Fibroblast of mammary gland (primary cell): ENCODE measurements at regions not wholly inside any gene's neighbourhood (a gene's known extent, or its start where the extent isn't known, plus 50 kb on each side); places are given as distances from the start of the nearest gene placed in this dataset.

ENCODE experiments used
- DNase-seq: peaks from one replicate; pipeline ENCODE4 v3.0.0-alpha.2; 2010; ENCODE audit warnings: low read depth
- H3K4me3 ChIP-seq: 2 replicates; pipeline ENCODE4 v1.5.1; 2011; ENCODE audit warnings: low read depth, mild to moderate bottlenecking, low read length, moderate library complexity; ENCODE audit not compliant: control insufficient read depth
- TF ChIP-seq, protein P1 (sequence below): conservative IDR thresholded peaks from 2 replicates; pipeline ENCODE4 v1.5.1; 2011; ENCODE audit warnings: low read depth, low read length, inconsistent platforms; ENCODE audit not compliant: control insufficient read depth, insufficient read depth

DNA sequence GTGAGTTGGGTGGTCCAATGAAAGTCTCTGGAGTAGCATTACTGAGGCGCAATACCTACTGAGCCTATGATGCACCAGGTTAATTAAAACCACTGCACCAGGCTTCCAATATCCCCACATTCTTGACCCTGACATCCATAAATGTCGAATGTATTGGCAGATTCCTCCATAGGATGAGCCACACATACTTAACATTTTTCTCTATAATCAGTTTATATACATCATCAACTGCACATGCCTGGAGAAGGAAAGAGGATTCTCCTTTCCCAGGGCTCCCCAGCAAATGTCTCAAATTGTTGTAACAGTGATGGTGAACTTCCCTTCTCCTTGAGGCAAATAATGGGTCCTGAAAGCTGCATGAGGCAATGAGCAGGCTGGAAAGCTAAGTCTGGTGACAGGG is 82.3 kb upstream of the LPP start:
- TF ChIP-seq, protein P1, sequence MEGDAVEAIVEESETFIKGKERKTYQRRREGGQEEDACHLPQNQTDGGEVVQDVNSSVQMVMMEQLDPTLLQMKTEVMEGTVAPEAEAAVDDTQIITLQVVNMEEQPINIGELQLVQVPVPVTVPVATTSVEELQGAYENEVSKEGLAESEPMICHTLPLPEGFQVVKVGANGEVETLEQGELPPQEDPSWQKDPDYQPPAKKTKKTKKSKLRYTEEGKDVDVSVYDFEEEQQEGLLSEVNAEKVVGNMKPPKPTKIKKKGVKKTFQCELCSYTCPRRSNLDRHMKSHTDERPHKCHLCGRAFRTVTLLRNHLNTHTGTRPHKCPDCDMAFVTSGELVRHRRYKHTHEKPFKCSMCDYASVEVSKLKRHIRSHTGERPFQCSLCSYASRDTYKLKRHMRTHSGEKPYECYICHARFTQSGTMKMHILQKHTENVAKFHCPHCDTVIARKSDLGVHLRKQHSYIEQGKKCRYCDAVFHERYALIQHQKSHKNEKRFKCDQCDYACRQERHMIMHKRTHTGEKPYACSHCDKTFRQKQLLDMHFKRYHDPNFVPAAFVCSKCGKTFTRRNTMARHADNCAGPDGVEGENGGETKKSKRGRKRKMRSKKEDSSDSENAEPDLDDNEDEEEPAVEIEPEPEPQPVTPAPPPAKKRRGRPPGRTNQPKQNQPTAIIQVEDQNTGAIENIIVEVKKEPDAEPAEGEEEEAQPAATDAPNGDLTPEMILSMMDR = no peak
- DNase-seq = no peak
- no peak overlapping the region for H3K4me3 ChIP-seq

DNA sequence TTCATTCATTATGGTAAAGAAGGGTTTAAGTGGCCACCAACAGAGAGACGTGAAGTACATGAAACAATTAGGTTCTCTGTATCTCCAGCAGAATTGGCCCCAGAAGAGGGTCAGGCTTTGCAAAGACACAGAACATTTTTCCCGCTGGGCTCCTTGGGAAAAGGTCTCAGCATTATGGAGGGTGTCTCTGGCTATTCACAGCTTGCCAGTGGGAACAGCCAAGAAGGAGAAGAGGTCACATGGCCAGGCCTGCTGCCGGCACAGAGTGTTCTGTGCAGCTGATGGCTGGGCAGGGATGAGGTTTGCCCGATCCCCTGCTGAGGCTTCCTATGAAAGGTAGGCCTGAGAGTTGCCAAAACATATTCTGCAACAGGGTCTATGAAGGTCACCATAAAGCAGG is 77.8 kb upstream of the LPP start:
- TF ChIP-seq, protein P1 = no peak
- DNase-seq = no peak
- H3K4me3 ChIP-seq = no peak overlapping the region

DNA sequence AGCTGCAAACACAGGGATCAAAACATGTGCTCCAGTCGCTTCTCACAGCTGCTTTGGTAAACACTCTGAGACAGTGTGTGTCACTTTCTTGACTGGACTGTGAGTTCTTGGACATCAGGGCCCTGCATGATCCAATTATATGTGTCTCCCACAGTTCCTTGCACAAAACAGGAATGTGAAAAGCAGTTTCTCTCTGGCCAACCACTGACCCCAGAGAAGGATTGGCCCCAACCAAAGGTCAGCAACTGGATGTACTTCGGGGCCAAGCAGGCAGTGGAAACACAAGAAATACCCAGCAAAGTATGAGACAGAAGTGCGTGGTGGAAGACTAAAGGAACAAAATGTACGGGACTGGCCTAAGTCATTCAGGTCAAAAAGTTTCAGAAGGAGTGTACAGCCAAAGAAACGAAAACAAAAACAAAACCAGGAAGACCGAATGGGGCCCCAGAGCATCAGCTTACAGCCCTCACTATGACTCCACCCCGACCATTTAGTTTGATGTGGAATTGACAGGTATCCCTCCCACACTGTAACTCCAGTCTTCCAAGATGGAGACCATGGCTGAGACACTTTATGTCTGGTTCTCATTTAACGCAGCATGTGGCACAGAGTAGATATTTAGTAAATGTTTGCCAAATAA is 76.7 kb upstream of the LPP start:
- DNase-seq = peak; percentile 71
- TF ChIP-seq, protein P1 = no peak
- no peak overlapping the region for H3K4me3 ChIP-seq

DNA sequence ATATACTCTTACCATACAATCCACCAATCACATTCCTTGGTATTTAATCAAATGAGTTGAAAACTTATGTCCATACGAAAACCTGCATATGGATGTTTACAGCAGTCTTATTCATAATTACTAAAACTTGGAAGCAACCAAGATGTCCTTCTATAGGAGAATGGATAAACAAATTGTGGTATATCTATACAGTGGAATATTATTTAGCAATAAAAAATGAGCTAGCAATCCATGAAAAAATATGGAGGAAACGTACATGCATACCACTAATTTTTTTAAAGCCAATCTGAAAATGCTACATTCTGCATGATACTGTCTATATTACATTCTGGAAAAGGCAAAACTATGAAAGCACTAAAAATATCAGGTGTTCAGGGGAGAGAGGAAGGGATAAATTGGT is 73.9 kb upstream of the LPP start:
- no peak for DNase-seq
- TF ChIP-seq, protein P1 = no peak
- no peak overlapping the region for H3K4me3 ChIP-seq

DNA sequence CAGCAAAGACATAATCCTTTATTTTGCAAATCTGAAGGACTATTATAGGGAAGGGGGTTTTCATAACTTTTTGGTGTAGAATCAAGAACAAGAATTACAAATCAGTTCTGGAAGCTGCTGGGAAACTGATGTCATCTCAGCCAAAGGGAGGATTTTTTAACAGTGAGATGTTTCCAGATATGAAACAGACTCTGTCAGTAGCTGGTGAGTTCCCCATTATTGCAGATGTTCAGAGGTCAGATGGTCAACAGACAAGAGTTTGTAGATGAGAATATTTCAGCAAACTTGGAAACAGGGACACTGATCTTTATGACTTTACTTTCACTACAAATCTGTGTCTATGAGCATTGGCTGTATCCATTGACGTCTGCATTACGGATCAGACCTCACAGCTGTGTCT is 71.9 kb upstream of the LPP start:
- TF ChIP-seq, protein P1 = no peak
- H3K4me3 ChIP-seq = no peak overlapping the region
- peak; percentile 89 for DNase-seq

DNA sequence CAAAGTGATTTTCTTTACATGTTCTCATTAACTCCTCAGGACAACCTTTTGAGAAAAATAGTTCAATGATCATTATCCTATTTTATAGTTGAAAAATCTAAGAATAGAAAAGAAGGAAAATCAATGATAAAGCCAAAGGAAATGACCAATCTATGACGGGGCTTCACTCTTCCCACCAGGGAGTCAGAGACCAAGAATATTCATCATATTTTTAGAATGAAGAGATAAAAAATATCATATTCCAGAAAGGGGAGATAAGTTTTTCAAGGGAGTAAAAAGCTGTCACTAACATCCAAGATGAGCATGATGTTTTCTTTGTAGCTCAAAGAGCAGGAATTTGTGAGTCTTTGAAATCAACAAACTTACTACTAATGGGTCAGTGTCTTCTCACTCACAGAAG is 71.5 kb upstream of the LPP start:
- DNase-seq = peak; percentile 23
- TF ChIP-seq, protein P1 = no peak
- no peak overlapping the region for H3K4me3 ChIP-seq

DNA sequence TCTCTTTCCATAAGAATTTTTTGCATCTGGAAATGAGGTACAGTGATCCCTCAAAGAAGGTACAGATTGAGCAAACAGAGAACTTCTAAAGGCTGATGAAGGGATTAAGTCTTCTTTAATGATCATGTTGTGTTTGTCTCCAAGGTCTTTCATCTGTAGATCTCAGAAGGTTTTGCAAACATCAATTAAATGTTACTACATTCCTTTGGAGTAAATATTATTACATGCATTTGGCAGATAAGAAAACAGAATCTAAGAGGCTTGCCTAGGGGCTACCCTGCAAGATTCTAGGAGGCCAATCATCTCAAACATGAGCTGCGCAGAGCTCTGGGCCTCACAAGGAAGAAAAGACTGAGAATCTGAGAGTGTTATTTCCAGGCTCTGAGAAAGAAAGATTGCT is 70.9 kb upstream of the LPP start:
- DNase-seq = no peak
- TF ChIP-seq, protein P1 = no peak
- no peak overlapping the region for H3K4me3 ChIP-seq
